OCI-LY1 (cell line): ENCODE measurements at regions not wholly inside any gene's neighbourhood (a gene's known extent, or its start where the extent isn't known, plus 50 kb on each side); places are given as distances from the start of the nearest gene placed in this dataset.

ENCODE experiments used
- CTCF ChIP-seq: fragments of 200-600 bp; sonication (generic), shearing (Covaris generic); IDR thresholded peaks from 2 replicates; pipeline ENCODE4 v1.5.1; 2017; ENCODE audit warnings: mild to moderate bottlenecking, antibody characterized with exemption, low read length, moderate library complexity, mixed read lengths
- EZH2 ChIP-seq: fragments of 200-600 bp; sonication (generic), shearing (Covaris generic); IDR thresholded peaks from 2 replicates; pipeline ENCODE4 v1.8.0; 2017; ENCODE audit warnings: borderline replicate concordance, mixed run types, mild to moderate bottlenecking, antibody characterized with exemption, low read length, moderate library complexity, mixed read lengths

GRCh38 chr1:229002451-229002960, 267.2 kb downstream of the RHOU start:
- no peak for TF ChIP-seq CTCF
- no peak for TF ChIP-seq EZH2
